ENCODE measurements at regions not wholly inside any gene's neighbourhood (a gene's known extent, or its start where the extent isn't known, plus 50 kb on each side); places are given as distances from the start of the nearest gene placed in this dataset.

- Histone ChIP-seq H3K4me1 (ENCODE audit: control insufficient read depth, insufficient read depth, low read length) (peaks cover 8% of the 10 kb centered on the region), H3K9me3 (ENCODE audit: control insufficient read depth, low read length) (no peaks in the 10 kb centered on the region), H3K4me3 (ENCODE audit: low read length) (peak overlapping the region; percentile 4), H3K27ac (ENCODE audit: low read length) (peak overlapping the region; percentile 80), H3K27me3 (ENCODE audit: control insufficient read depth, insufficient read depth) (no peaks in the 10 kb centered on the region)
- WGBS = 60% methylated on average over 9 of the region's 9 CpGs
- intact Hi-C loops (cut with DNase I) = no loop called here
- DNase-seq (no peak), ATAC-seq (peak in 1 of 2 donors; percentile 28)
These were observed 132.7 kb upstream of the DMRT1 start for GRCh38 chr9:708551-709432.

GRCh38 chr9:710951-711745 lies 130.3 kb upstream of the DMRT1 start:
- Histone ChIP-seq H3K27ac (ENCODE audit: low read length) (no peak overlapping the region), H3K9me3 (ENCODE audit: control insufficient read depth, low read length) (no peaks in the 10 kb centered on the region), H3K4me3 (ENCODE audit: low read length) (no peak overlapping the region), H3K27me3 (ENCODE audit: control insufficient read depth, insufficient read depth) (no peaks in the 10 kb centered on the region), H3K4me1 (ENCODE audit: control insufficient read depth, insufficient read depth, low read length) (peaks cover 12% of the 10 kb centered on the region)
- 93% methylated on average over 14 of the region's 14 CpGs for WGBS
- ATAC-seq (no peak), DNase-seq (no peak)
- intact Hi-C loops (cut with DNase I) = no loop called here

- no peak overlapping the region for H3K4me3 ChIP-seq (ENCODE audit: low read length)
- DNase-seq (no peak), ATAC-seq (no peak)
- 92% methylated on average over 22 of the region's 22 CpGs for WGBS
- peaks cover 12% of the 10 kb centered on the region for H3K4me1 ChIP-seq (ENCODE audit: control insufficient read depth, insufficient read depth, low read length)
- H3K9me3 ChIP-seq (ENCODE audit: control insufficient read depth, low read length) = no peaks in the 10 kb centered on the region
- intact Hi-C loops (cut with DNase I) = no loop called here
- H3K27ac ChIP-seq (ENCODE audit: low read length) = no peak overlapping the region
- H3K27me3 ChIP-seq (ENCODE audit: control insufficient read depth, insufficient read depth) = no peaks in the 10 kb centered on the region
These were observed 129.5 kb upstream of the DMRT1 start for GRCh38 chr9:711761-712553.

DNA sequence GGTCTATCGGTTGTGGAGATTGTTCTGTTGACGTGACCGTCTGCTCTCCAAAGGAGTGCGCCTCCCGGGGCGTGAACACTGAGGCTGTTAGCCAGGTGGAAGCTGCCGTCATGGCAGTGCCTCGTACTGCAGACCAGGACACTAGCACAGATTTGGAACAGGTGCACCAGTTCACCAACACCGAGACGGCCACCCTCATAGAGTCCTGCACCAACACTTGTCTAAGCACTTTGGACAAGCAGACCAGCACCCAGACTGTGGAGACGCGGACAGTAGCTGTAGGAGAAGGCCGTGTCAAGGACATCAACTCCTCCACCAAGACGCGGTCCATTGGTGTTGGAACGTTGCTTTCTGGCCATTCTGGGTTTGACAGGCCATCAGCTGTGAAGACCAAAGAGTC lies 128.9 kb upstream of the DMRT1 start:
- DNase-seq (no peak), ATAC-seq (no peak)
- Histone ChIP-seq H3K9me3 (ENCODE audit: control insufficient read depth, low read length) (no peaks in the 10 kb centered on the region), H3K4me3 (ENCODE audit: low read length) (no peak overlapping the region), H3K27me3 (ENCODE audit: control insufficient read depth, insufficient read depth) (no peaks in the 10 kb centered on the region), H3K4me1 (ENCODE audit: control insufficient read depth, insufficient read depth, low read length) (peaks cover 9% of the 10 kb centered on the region), H3K27ac (ENCODE audit: low read length) (no peak overlapping the region)
- intact Hi-C loops (cut with DNase I) = no loop called here
- WGBS = 89% methylated on average over 16 of the region's 16 CpGs

DNA sequence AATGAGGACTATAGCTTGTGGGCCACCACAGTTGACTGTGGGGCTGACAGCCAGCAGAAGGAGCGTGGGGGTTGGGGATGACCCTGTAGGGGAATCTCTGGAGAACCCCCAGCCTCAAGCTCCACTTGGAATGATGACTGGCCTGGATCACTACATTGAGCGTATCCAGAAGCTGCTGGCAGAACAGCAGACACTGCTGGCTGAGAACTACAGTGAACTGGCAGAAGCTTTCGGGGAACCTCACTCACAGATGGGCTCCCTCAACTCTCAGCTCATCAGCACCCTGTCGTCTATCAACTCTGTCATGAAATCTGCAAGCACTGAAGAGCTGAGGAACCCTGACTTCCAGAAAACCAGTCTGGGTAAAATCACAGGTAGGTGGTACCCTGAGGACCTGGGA lies 128.4 kb upstream of the DMRT1 start:
- no peak for DNase-seq
- no peaks in the 10 kb centered on the region for H3K27me3 ChIP-seq (ENCODE audit: control insufficient read depth, insufficient read depth)
- intact Hi-C loops (cut with DNase I) = no loop called here
- no peaks in the 10 kb centered on the region for H3K9me3 ChIP-seq (ENCODE audit: control insufficient read depth, low read length)
- 51% methylated on average over 4 of the region's 4 CpGs for WGBS
- ATAC-seq = no peak
- H3K4me1 ChIP-seq (ENCODE audit: control insufficient read depth, insufficient read depth, low read length) = peaks cover 9% of the 10 kb centered on the region
- H3K4me3 ChIP-seq (ENCODE audit: low read length) = no peak overlapping the region
- peak overlapping the region; percentile 14 for H3K27ac ChIP-seq (ENCODE audit: low read length)

DNA sequence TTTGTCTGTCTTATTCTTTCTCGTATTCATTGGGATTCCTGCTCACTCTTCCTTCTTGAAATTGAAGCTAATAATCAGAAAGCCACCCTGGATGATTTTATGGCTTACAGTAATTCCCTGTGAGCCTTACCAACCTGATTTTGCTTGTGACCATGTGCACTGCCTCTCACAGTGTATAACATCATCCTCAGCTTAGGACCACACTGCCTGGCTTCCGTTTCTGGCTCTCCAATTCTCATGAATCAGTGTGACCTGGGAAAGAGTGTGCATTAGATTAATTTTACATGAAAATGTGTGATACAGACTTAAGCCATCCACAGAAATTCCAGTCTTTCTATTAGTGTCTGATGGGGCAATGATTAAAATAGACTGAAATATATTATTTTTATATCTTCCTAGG lies 126.8 kb upstream of the DMRT1 start:
- Histone ChIP-seq H3K4me1 (ENCODE audit: control insufficient read depth, insufficient read depth, low read length) (peaks cover 5% of the 10 kb centered on the region), H3K27me3 (ENCODE audit: control insufficient read depth, insufficient read depth) (no peaks in the 10 kb centered on the region), H3K4me3 (ENCODE audit: low read length) (no peak overlapping the region), H3K27ac (ENCODE audit: low read length) (no peak overlapping the region), H3K9me3 (ENCODE audit: control insufficient read depth, low read length) (no peaks in the 10 kb centered on the region)
- intact Hi-C loops (cut with DNase I) = no loop called here
- ATAC-seq = no peak
- 48% methylated on average over 2 of the region's 2 CpGs for WGBS
- DNase-seq = no peak

DNA sequence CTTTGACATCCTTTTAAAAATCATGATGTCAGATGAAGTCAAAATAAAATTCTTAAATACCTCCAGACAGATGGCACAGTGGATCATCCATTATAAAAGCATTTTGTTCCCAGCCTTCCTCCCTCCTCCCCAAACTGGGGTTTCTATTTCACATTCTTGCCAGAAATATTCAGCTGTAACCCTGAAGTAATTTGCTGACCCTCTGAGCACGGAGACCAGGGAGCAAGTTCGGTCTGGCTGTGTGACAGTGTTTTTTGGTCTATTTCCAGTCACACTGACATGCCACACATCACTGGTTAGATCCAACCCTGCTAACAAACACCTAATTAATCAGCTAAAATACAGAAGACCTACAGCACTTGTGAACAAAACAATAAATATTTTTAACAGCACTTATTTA lies 126.2 kb upstream of the DMRT1 start:
- no peak for DNase-seq
- Histone ChIP-seq H3K9me3 (ENCODE audit: control insufficient read depth, low read length) (no peaks in the 10 kb centered on the region), H3K4me3 (ENCODE audit: low read length) (no peak overlapping the region), H3K27me3 (ENCODE audit: control insufficient read depth, insufficient read depth) (no peaks in the 10 kb centered on the region), H3K27ac (ENCODE audit: low read length) (peak overlapping the region; percentile 56), H3K4me1 (ENCODE audit: control insufficient read depth, insufficient read depth, low read length) (peaks cover 5% of the 10 kb centered on the region)
- ATAC-seq = peak; percentile 43 to 47
- intact Hi-C loops (cut with DNase I) = no loop called here
- 22% methylated on average over 2 of the region's 2 CpGs for WGBS

- H3K27ac ChIP-seq (ENCODE audit: low read length) = peak overlapping the region; percentile 94
- intact Hi-C loops (cut with DNase I) = no loop called here
- H3K4me1 ChIP-seq (ENCODE audit: control insufficient read depth, insufficient read depth, low read length) = peaks cover 5% of the 10 kb centered on the region
- WGBS = 25% methylated on average over 3 of the region's 3 CpGs
- H3K9me3 ChIP-seq (ENCODE audit: control insufficient read depth, low read length) = no peaks in the 10 kb centered on the region
- H3K27me3 ChIP-seq (ENCODE audit: control insufficient read depth, insufficient read depth) = no peaks in the 10 kb centered on the region
- ATAC-seq = peak; percentile 80 to 84
- DNase-seq = no peak
- peak overlapping the region; percentile 3 for H3K4me3 ChIP-seq (ENCODE audit: low read length)
These were observed 125.6 kb upstream of the DMRT1 start for GRCh38 chr9:715743-716400.

- DNase-seq (no peak), ATAC-seq (no peak)
- Histone ChIP-seq H3K4me3 (ENCODE audit: low read length) (no peak overlapping the region), H3K27ac (ENCODE audit: low read length) (no peak overlapping the region), H3K27me3 (ENCODE audit: control insufficient read depth, insufficient read depth) (no peaks in the 10 kb centered on the region), H3K4me1 (ENCODE audit: control insufficient read depth, insufficient read depth, low read length) (peaks cover 5% of the 10 kb centered on the region), H3K9me3 (ENCODE audit: control insufficient read depth, low read length) (no peaks in the 10 kb centered on the region)
- intact Hi-C loops (cut with DNase I) = no loop called here
- WGBS = 63% methylated on average over 5 of the region's 5 CpGs
These were observed 123.8 kb upstream of the DMRT1 start for GRCh38 chr9:717722-718121.

DNA sequence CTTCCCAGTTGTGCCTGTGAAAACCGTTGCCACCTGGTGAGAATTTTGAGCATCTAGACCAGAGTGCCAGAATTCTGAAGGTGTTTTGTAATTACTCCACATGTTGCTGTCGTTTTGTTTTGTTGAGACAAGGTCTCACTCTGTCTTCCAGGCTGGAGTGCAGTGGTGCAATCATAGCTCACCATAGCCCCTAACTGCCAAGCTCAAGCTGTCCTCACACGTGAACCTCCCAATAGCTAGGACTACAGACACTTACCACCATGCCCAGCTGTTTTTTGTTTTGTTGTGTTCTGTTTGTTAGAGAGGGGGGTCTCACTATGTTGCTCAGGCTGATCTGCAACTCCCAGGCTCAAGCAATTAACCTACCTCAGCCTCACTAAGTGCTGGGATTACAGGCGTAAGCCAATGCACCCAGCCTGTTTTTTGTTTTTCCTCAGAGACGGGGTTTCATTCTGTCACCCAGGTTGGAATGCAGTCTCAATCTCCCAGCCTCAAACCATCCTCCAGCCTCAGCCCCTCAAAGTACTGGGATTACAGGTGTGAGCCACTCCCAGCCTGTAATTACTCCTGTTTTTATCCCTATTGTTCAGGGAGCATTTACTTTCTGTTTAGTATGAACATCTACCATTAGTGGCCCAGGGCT lies 121.1 kb upstream of the DMRT1 start:
- H3K9me3 ChIP-seq (ENCODE audit: control insufficient read depth, low read length) = no peaks in the 10 kb centered on the region
- intact Hi-C loops (cut with DNase I) = no loop called here
- DNase-seq = no peak
- H3K4me3 ChIP-seq (ENCODE audit: low read length) = no peak overlapping the region
- H3K27ac ChIP-seq (ENCODE audit: low read length) = peak overlapping the region; percentile 33
- no peak for ATAC-seq
- no peaks in the 10 kb centered on the region for H3K4me1 ChIP-seq (ENCODE audit: control insufficient read depth, insufficient read depth, low read length)
- 76% methylated on average over 5 of the region's 5 CpGs for WGBS
- H3K27me3 ChIP-seq (ENCODE audit: control insufficient read depth, insufficient read depth) = no peaks in the 10 kb centered on the region

All from right cardiac atrium (tissue), 5 donors.